ENCODE measurements at regions not wholly inside any gene's neighbourhood (a gene's known extent, or its start where the extent isn't known, plus 50 kb on each side); places are given as distances from the start of the nearest gene placed in this dataset.

GRCh38 chr3:82201316-82201715 is 439.9 kb upstream of the GBE1 start:
- DNase-seq (no peak), ATAC-seq (no peak)
- Histone ChIP-seq H3K27ac (no peak overlapping the region), H3K9me3 (no peaks in the 10 kb centered on the region), H3K4me1 (no peaks in the 10 kb centered on the region), H3K27me3 (no peaks in the 10 kb centered on the region), H3K4me3 (no peak overlapping the region), H3K36me3 (no peaks in the 10 kb centered on the region)
- in situ Hi-C loops (cut with MboI; ENCODE audit: low sequenced_read_pairs in 4 of 4), result no loop called here
- intact Hi-C loops (cut with DNase I; ENCODE audit: low total_unique reads), result no loop called here
- TF ChIP-seq CTCF (IDR thresholded peaks at IDR 0.05 in 4 of 5, conservative IDR thresholded peaks at IDR 0.05 in 1 of 5) (no peak), POLR2A (IDR thresholded peaks at IDR 0.05) (no peak)

GRCh38 chr3:82198009-82198408 is 436.6 kb upstream of the GBE1 start:
- Histone ChIP-seq H3K27ac (no peak overlapping the region), H3K4me3 (no peak overlapping the region), H3K9me3 (no peaks in the 10 kb centered on the region), H3K27me3 (no peaks in the 10 kb centered on the region), H3K4me1 (no peaks in the 10 kb centered on the region), H3K36me3 (no peaks in the 10 kb centered on the region)
- ATAC-seq (no peak), DNase-seq (no peak)
- in situ Hi-C loops (cut with MboI; ENCODE audit: low sequenced_read_pairs in 4 of 4) (no loop called here), intact Hi-C loops (cut with DNase I; ENCODE audit: low total_unique reads) (no loop called here)
- TF ChIP-seq CTCF (IDR thresholded peaks at IDR 0.05 in 4 of 5, conservative IDR thresholded peaks at IDR 0.05 in 1 of 5) (no peak), POLR2A (IDR thresholded peaks at IDR 0.05) (no peak)

- no peak for ATAC-seq
- Histone ChIP-seq H3K9me3 (no peaks in the 10 kb centered on the region), H3K27ac (no peak overlapping the region), H3K36me3 (no peaks in the 10 kb centered on the region), H3K4me3 (no peak overlapping the region), H3K4me1 (no peaks in the 10 kb centered on the region), H3K27me3 (no peaks in the 10 kb centered on the region)
- TF ChIP-seq CTCF (IDR thresholded peaks at IDR 0.05 in 4 of 5, conservative IDR thresholded peaks at IDR 0.05 in 1 of 5) (no peak), POLR2A (IDR thresholded peaks at IDR 0.05) (no peak)
- intact Hi-C loops (cut with DNase I; ENCODE audit: low total_unique reads) (no loop called here), in situ Hi-C loops (cut with MboI; ENCODE audit: low sequenced_read_pairs in 4 of 4) (no loop called here)
- DNase-seq, result no peak
These were observed 435.2 kb upstream of the GBE1 start for GRCh38 chr3:82196645-82197044.

GRCh38 chr3:82194870-82195269 is 433.4 kb upstream of the GBE1 start:
- no peak for ATAC-seq
- Histone ChIP-seq H3K9me3 (no peaks in the 10 kb centered on the region), H3K27ac (no peak overlapping the region), H3K4me1 (no peaks in the 10 kb centered on the region), H3K27me3 (no peaks in the 10 kb centered on the region), H3K4me3 (no peak overlapping the region), H3K36me3 (no peaks in the 10 kb centered on the region)
- no peak for TF ChIP-seq CTCF (IDR thresholded peaks at IDR 0.05 in 4 of 5, conservative IDR thresholded peaks at IDR 0.05 in 1 of 5)
- TF ChIP-seq POLR2A (IDR thresholded peaks at IDR 0.05), result no peak
- intact Hi-C loops (cut with DNase I; ENCODE audit: low total_unique reads), result no loop called here
- DNase-seq, result no peak
- in situ Hi-C loops (cut with MboI; ENCODE audit: low sequenced_read_pairs in 4 of 4), result no loop called here

- no peak for DNase-seq
- Histone ChIP-seq H3K36me3 (no peaks in the 10 kb centered on the region), H3K27ac (no peak overlapping the region), H3K9me3 (no peaks in the 10 kb centered on the region), H3K4me1 (no peaks in the 10 kb centered on the region), H3K27me3 (no peaks in the 10 kb centered on the region), H3K4me3 (no peak overlapping the region)
- ATAC-seq, result no peak
- intact Hi-C loops (cut with DNase I; ENCODE audit: low total_unique reads) (no loop called here), in situ Hi-C loops (cut with MboI; ENCODE audit: low sequenced_read_pairs in 4 of 4) (no loop called here)
- TF ChIP-seq CTCF (IDR thresholded peaks at IDR 0.05 in 4 of 5, conservative IDR thresholded peaks at IDR 0.05 in 1 of 5) (no peak), POLR2A (IDR thresholded peaks at IDR 0.05) (no peak)
These were observed 424.6 kb upstream of the GBE1 start for GRCh38 chr3:82186017-82186416.
